LNCAP (cell line): ENCODE measurements at regions not wholly inside any gene's neighbourhood (a gene's known extent, or its start where the extent isn't known, plus 50 kb on each side); places are given as distances from the start of the nearest gene placed in this dataset.

Source experiments
- TF ChIP-seq, protein P1 (sequence below): fragments of 450-650 bp; IDR thresholded peaks from 2 replicates; pipeline ENCODE4 v1.5.1; 2017; ENCODE audit warnings: mild to moderate bottlenecking

DNA sequence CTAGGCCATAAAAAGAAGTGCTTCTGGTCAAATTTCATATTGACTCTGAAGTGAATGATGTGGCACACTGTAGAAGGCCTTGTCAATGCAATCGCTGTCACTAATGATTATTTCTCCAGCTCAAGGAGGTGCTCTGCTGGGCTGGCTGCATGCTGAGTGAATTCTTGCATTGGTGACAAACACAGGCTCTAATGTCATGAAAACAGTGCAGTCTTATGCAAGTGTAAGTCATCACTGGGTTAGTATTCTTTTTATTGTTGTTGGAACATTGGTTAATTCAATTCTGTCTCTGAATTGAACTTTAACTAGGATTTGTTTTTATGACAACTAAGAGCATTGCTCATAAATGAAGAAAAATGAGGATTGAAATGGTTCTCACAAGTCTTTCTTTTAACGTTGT lies 57.3 kb upstream of the CD180 start:
- TF ChIP-seq, protein P1, sequence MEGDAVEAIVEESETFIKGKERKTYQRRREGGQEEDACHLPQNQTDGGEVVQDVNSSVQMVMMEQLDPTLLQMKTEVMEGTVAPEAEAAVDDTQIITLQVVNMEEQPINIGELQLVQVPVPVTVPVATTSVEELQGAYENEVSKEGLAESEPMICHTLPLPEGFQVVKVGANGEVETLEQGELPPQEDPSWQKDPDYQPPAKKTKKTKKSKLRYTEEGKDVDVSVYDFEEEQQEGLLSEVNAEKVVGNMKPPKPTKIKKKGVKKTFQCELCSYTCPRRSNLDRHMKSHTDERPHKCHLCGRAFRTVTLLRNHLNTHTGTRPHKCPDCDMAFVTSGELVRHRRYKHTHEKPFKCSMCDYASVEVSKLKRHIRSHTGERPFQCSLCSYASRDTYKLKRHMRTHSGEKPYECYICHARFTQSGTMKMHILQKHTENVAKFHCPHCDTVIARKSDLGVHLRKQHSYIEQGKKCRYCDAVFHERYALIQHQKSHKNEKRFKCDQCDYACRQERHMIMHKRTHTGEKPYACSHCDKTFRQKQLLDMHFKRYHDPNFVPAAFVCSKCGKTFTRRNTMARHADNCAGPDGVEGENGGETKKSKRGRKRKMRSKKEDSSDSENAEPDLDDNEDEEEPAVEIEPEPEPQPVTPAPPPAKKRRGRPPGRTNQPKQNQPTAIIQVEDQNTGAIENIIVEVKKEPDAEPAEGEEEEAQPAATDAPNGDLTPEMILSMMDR, result no peak

DNA sequence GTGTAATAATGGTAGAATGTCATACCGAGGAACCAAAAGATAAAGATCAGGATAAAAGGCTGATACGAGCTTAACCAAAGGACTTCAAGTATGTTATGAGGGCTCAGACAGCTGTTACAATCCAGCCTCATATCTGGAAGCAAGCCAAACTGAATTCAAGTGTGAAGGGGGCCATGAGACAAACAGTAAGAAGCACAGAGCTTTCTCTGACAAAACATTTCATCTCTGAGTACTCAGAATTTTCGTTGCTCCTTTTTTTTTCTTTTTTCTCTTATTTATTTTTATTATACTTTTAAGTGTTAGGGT lies 52.9 kb upstream of the CD180 start:
- TF ChIP-seq, protein P1, result no peak

DNA sequence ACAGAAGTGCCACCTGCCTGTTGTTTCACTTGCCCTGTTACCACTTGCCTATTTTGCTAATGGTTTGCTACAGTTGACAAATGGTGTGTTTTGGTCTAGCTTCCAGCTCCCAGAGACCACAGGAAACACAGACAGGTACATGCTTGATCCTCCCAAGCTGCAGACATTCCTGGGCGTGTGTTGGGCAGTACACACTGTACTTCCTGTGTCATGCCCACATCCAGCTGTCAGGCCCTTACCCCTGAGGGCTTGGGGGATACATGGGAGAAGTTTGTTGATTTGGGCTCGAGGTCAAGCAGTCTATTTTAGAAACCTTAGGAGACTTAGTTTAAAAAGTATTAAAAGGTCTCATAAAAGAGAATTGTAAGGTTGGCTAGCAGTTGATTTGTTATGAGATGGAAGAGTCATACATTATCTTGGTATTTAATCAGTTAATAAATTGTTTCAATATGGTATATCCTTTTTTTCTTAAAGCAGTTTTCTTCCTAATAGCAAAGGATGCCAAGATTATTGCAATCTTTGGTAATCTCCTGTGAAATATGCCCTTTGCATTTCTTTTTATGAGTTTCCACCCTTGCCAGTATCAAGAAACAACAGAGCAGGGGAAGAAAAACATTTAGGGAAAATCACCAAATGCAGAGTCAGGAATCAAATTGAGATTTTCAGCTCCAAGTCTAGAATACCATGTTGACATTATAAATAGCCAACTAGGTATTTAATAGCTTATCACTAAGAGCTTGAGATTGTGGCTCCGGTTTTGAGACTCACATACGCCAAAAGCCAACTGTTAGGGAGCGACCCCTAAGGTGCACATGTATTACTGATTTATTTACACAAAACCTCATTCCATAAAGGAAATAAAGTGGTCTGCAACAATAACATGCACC lies 52.3 kb upstream of the CD180 start:
- TF ChIP-seq, protein P1, result no peak

DNA sequence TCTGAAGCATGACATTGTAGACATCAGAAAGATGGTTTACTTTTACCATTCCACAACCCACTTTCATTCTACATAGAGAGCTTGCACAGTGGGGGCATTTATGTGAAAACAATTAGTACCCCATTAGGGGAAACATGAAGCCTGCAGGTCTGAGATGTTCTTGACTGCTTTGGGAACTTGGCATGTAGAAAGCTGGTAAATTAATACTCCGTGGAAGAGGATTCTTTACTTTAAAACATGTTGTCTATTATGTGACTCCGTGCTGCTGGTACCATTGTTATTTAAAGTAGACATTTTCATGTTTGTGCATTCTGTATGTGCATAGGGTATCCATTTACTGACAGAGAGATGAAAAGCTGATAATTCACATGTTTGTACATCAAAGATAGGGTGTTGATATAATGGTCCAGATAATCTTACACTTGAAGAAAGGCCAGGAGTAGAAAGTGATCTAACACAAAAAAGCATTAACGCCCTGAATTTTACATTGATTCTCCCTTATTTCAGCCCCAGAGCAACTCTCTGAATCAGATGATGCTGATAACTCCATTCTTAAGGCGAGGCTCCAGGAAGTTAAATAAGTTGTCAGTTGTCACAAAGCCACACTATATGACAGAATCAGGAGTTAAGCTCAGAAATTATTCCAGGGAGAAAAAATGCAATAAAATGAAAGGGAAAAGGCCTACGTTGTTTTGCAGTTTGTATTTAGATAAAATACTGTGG lies 50.1 kb upstream of the CD180 start:
- TF ChIP-seq, protein P1, result no peak
